HUES6 (cell line): ENCODE measurements at regions not wholly inside any gene's neighbourhood (a gene's known extent, or its start where the extent isn't known, plus 50 kb on each side); places are given as distances from the start of the nearest gene placed in this dataset.

Experiments
- H3K27ac ChIP-seq: 2 replicates; pipeline ENCODE4 v1.7.0; 2013; ENCODE audit warnings: low read depth, mild to moderate bottlenecking, low read length, inconsistent platforms
- H3K27me3 ChIP-seq: 2 replicates; pipeline ENCODE4 v1.6.1; 2013; ENCODE audit warnings: low read length; ENCODE audit not compliant: control insufficient read depth, insufficient read depth
- H3K36me3 ChIP-seq: 2 replicates; pipeline ENCODE4 v1.6.1; 2013; ENCODE audit warnings: low read length; ENCODE audit not compliant: control insufficient read depth, insufficient read depth
- H3K4me1 ChIP-seq: 2 replicates; pipeline ENCODE4 v1.6.1; 2013; ENCODE audit warnings: low read length; ENCODE audit not compliant: control insufficient read depth, insufficient read depth
- H3K4me3 ChIP-seq: 2 replicates; pipeline ENCODE4 v1.5.1; 2013; ENCODE audit warnings: low read depth, low read length
- H3K9ac ChIP-seq: one replicate; pipeline ENCODE4 v1.6.1; 2013; ENCODE audit warnings: mild to moderate bottlenecking, low read length
- H3K9me3 ChIP-seq: 2 replicates; pipeline ENCODE4 v1.6.1; 2013; ENCODE audit warnings: low read depth, low read length; ENCODE audit not compliant: control insufficient read depth, insufficient read depth

DNA sequence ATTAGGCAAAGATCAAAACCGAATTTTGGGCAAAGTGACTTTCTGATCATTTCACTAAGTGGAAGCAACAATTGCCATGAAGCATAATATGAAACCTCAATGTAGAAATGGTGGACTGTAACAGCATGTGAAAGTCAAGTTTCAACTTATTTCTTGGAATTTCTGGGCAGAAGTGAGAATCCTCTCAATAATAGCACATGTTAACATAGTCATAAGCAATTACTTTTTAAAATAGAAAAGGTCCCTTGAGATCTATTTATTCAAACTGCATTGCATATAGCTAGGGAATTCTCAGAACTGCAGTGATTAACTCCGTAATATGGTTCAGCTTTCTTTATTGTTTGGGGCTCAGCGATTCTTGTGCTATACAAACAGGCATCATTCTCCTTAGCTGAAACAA lies 136.7 kb upstream of the ATP2B1 start:
- no peaks in the 10 kb centered on the region for H3K9me3 ChIP-seq
- H3K4me3 ChIP-seq, result no peak overlapping the region
- no peak overlapping the region for H3K9ac ChIP-seq
- no peaks in the 10 kb centered on the region for H3K4me1 ChIP-seq
- no peaks in the 10 kb centered on the region for H3K36me3 ChIP-seq
- H3K27ac ChIP-seq, result no peak overlapping the region
- no peaks in the 10 kb centered on the region for H3K27me3 ChIP-seq

DNA sequence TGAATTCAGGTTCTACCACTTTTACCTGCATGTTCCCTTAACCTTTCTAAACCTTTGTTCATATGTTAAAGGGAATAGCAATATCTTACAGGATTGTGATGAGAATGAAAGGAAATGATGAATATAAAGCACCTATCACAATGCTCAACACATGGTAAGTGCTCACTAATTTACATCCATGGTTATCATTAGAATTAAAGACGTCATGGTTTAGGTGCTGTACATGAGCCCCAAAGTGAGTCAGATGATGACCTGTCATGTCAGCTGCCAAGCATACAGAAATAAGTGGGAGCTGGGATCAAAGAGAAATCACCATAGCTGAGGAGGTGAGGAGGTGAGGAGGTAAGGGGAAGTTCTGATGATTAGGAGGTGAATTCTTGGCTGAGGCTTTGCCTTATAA lies 135.9 kb upstream of the ATP2B1 start:
- H3K27me3 ChIP-seq, result no peaks in the 10 kb centered on the region
- no peak overlapping the region for H3K4me3 ChIP-seq
- no peaks in the 10 kb centered on the region for H3K4me1 ChIP-seq
- H3K36me3 ChIP-seq, result no peaks in the 10 kb centered on the region
- no peak overlapping the region for H3K27ac ChIP-seq
- H3K9me3 ChIP-seq, result no peaks in the 10 kb centered on the region
- no peak overlapping the region for H3K9ac ChIP-seq

DNA sequence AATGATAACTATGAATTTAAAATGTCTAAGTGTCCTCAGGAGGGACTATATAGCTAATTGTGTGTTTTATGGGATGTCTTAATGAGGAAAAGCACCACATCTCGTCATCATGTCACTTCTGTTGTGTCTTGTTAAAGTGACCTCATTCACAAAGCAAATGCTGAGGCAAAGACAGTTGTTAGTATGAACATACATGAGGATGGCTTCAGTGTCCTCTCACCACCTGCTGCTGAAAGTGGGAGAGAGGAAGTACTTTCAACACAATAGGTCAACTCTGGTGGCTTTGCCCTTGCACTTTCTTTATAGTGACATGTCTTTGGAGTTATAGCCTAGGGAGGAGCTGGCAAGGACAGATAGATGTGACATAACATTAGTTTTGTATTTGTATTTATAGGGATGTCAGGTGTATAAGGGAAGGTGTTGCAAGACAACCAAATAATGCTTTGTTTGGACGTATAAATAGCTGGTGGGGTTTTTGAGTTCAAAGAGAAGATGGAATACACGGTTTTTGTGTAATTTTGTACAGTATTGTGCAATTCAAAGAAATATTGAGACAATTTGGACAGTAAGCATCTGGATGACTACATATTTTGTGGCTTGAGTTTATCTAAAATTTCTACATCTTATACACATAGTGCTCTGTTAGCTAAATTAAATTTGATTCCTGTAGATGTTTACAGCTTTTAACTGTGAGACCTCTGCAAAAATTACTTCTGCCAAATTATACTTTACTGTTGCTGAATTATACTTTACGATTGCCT lies 131.7 kb upstream of the ATP2B1 start:
- Histone ChIP-seq H3K27me3 (no peaks in the 10 kb centered on the region), H3K4me1 (no peaks in the 10 kb centered on the region; the same call in 1 of the 2 replicates), H3K36me3 (no peaks in the 10 kb centered on the region), H3K9me3 (no peaks in the 10 kb centered on the region), H3K27ac (no peak overlapping the region), H3K9ac (no peak overlapping the region), H3K4me3 (no peak overlapping the region)

- Histone ChIP-seq H3K9me3 (no peaks in the 10 kb centered on the region), H3K9ac (no peak overlapping the region), H3K4me1 (no peaks in the 10 kb centered on the region; the same call in 1 of the 2 replicates), H3K27ac (no peak overlapping the region), H3K27me3 (no peaks in the 10 kb centered on the region), H3K4me3 (no peak overlapping the region), H3K36me3 (no peaks in the 10 kb centered on the region)
Measured at GRCh38 chr12:89839444-89839843, 130.8 kb upstream of the ATP2B1 start.

DNA sequence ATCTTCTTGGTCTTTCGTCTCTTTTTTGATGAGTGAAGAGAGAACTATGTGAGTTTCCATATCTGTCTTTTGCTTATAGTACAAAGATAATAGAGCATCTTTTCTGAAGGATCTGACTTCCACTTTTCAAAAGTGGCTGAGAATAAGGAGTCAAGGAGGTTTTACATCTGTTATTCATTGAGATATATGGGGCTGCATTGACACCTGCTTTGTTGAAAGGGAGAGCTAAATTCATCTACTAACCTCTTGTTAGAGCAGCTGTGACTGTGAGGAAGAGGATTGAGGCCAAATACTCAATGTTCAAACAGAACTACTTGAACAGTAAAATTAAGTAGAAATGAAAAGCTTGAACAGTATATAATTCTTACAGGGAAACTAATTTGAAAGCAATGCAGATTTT lies 130.2 kb upstream of the ATP2B1 start:
- H3K27ac ChIP-seq, result no peak overlapping the region

GRCh38 chr12:89836026-89836425 lies 127.4 kb upstream of the ATP2B1 start:
- H3K27ac ChIP-seq, result no peak overlapping the region
- H3K9me3 ChIP-seq, result no peaks in the 10 kb centered on the region
- H3K9ac ChIP-seq, result no peak overlapping the region
- no peaks in the 10 kb centered on the region for H3K27me3 ChIP-seq
- H3K4me1 ChIP-seq, result no peaks in the 10 kb centered on the region; the same call in none of the 2 replicates
- H3K4me3 ChIP-seq, result no peak overlapping the region
- no peaks in the 10 kb centered on the region for H3K36me3 ChIP-seq

More for the DNA sequence above, 130.2 kb upstream of the ATP2B1 start:
- Histone ChIP-seq H3K9me3 (no peaks in the 10 kb centered on the region), H3K9ac (no peak overlapping the region), H3K36me3 (no peaks in the 10 kb centered on the region), H3K27me3 (no peaks in the 10 kb centered on the region), H3K4me3 (no peak overlapping the region), H3K4me1 (no peaks in the 10 kb centered on the region; the same call in 1 of the 2 replicates)

DNA sequence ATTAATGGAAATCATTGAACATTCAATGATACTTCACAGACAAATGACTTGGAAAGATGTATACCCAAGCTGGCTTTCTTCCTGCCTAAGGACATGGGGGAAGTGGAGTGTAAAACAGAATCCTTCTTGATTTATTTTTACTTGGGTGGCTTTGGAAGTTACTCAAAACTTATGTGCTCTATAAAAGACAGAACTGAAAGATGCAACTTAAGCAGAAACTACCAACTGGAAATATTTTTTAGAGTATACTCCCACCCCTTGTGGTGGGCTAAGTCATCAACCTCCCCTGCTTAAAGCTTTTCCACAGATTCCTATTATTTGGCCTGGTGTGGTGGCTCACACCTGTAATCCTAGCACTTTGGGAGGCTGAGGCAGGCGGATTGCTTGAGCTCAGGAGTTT lies 126.0 kb upstream of the ATP2B1 start:
- H3K9me3 ChIP-seq, result no peaks in the 10 kb centered on the region

DNA sequence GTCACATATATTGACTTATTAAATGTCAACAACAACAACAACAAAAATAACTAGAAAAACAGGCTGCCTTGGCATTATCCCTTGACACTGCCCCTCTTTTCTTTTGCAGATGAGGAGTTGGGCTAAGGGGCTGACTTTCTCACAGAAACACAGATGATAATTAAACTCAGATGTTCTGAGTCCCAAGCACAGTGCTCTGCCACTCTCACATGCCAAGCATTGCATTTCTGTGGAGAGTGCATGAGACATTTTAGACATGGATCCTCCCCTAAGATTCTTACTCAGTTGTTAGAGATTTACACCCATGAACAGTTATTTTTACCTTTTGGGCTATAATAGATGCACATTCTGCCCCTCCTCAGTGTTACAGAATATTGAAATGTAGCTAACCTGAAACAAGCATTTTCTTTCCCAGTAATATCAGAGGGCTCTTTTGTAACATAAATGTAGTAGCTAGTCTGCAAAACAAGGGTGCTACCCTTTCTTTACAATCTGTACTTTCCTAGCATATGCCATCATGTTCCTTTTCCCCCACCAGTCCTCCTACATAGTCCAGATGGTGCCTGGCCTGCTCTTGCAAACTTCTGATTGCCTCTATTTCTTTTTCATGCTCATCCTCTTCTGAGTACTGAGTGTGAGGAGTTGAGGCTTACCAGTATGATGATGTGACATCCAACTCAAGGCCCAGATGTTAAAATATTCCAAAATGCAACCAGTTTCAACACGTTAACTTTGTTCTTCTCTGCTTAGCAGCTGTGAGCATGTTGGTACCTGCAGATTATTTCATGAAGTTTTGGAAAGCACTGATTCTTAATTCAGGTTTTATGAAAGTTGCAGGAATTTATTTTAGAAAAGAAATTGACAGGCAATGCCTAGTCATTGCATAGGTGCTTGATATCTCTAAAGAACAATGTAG lies 125.0 kb upstream of the ATP2B1 start:
- Histone ChIP-seq H3K4me1 (no peaks in the 10 kb centered on the region; the same call in none of the 2 replicates), H3K36me3 (no peaks in the 10 kb centered on the region), H3K4me3 (no peak overlapping the region), H3K9ac (no peak overlapping the region), H3K9me3 (no peaks in the 10 kb centered on the region), H3K27me3 (no peaks in the 10 kb centered on the region), H3K27ac (no peak overlapping the region)

More for the DNA sequence above, 126.0 kb upstream of the ATP2B1 start:
- Histone ChIP-seq H3K27ac (no peak overlapping the region), H3K4me1 (no peaks in the 10 kb centered on the region; the same call in none of the 2 replicates), H3K27me3 (no peaks in the 10 kb centered on the region), H3K4me3 (no peak overlapping the region), H3K9ac (no peak overlapping the region), H3K36me3 (no peaks in the 10 kb centered on the region)

GRCh38 chr12:89832336-89832735 lies 123.7 kb upstream of the ATP2B1 start:
- H3K27me3 ChIP-seq, result no peaks in the 10 kb centered on the region
- H3K27ac ChIP-seq, result no peak overlapping the region
- no peaks in the 10 kb centered on the region for H3K36me3 ChIP-seq
- H3K4me3 ChIP-seq, result no peak overlapping the region
- H3K9me3 ChIP-seq, result no peaks in the 10 kb centered on the region
- no peaks in the 10 kb centered on the region; the same call in none of the 2 replicates for H3K4me1 ChIP-seq
- H3K9ac ChIP-seq, result no peak overlapping the region

GRCh38 chr12:89831310-89832095 lies 122.9 kb upstream of the ATP2B1 start:
- Histone ChIP-seq H3K27me3 (no peaks in the 10 kb centered on the region), H3K36me3 (no peaks in the 10 kb centered on the region), H3K4me3 (no peak overlapping the region), H3K9me3 (no peaks in the 10 kb centered on the region), H3K4me1 (no peaks in the 10 kb centered on the region; the same call in none of the 2 replicates), H3K27ac (no peak overlapping the region), H3K9ac (no peak overlapping the region)
